Central memory CD8-positive, alpha-beta T cell (primary cell): ENCODE measurements at regions not wholly inside any gene's neighbourhood (a gene's known extent, or its start where the extent isn't known, plus 50 kb on each side); places are given as distances from the start of the nearest gene placed in this dataset.
"Not testable (repeated sequence)": the region's sequence is repeated elsewhere in the genome, so short reads cannot be mapped to it uniquely, and the experiment has no call there.

ENCODE experiments used
- ATAC-seq: fragments of 150-1000 bp; cut with Tn5 transposase; replicated peaks from 2 replicates; pipeline ENCODE4 v1.10.0; 2022; ENCODE audit warnings: mild to moderate bottlenecking, moderate FRiP score, moderate number of reproducible peaks; ENCODE audit not compliant: poor library complexity, severe bottlenecking; ENCODE audit errors: extremely low read depth
- DNase-seq, 2 donors: peaks; one replicate each; pipeline ENCODE4 v3.0.0; 2021; ENCODE audit warnings: low spot score in 2 of 2
- H3K27ac Mint-ChIP-seq: one replicate; pipeline ENCODE4 v1.8.0; 2022; ENCODE audit warnings: low read depth, mild to moderate bottlenecking, moderate library complexity, mixed read lengths
- H3K27me3 Mint-ChIP-seq: one replicate; pipeline ENCODE4 v1.8.0; 2022; ENCODE audit warnings: mixed read lengths
- H3K36me3 Mint-ChIP-seq: one replicate; pipeline ENCODE4 v1.8.0; 2022; ENCODE audit warnings: mild to moderate bottlenecking, moderate library complexity, mixed read lengths; ENCODE audit not compliant: insufficient read depth
- H3K4me1 Mint-ChIP-seq: one replicate; pipeline ENCODE4 v1.8.0; 2022; ENCODE audit warnings: mixed read lengths
- H3K4me3 Mint-ChIP-seq: one replicate; pipeline ENCODE4 v1.8.0; 2022; ENCODE audit warnings: mild to moderate bottlenecking, moderate library complexity, mixed read lengths
- H3K9me3 Mint-ChIP-seq: one replicate; pipeline ENCODE4 v1.8.0; 2022; ENCODE audit warnings: mixed read lengths

- Mint-ChIP-seq H3K27ac (peak overlapping the region; percentile 95), H3K4me3 (peak overlapping the region; percentile 91), H3K4me1 (peaks cover 65% of the 10 kb centered on the region), H3K36me3 (peaks cover 10% of the 10 kb centered on the region)
- H3K9me3 Mint-ChIP-seq, DNase-seq, H3K27me3 Mint-ChIP-seq, ATAC-seq: not testable (repeated sequence)
Measured at GRCh38 chr5:119299242-119299614, 56.6 kb upstream of the TNFAIP8 start.

DNA sequence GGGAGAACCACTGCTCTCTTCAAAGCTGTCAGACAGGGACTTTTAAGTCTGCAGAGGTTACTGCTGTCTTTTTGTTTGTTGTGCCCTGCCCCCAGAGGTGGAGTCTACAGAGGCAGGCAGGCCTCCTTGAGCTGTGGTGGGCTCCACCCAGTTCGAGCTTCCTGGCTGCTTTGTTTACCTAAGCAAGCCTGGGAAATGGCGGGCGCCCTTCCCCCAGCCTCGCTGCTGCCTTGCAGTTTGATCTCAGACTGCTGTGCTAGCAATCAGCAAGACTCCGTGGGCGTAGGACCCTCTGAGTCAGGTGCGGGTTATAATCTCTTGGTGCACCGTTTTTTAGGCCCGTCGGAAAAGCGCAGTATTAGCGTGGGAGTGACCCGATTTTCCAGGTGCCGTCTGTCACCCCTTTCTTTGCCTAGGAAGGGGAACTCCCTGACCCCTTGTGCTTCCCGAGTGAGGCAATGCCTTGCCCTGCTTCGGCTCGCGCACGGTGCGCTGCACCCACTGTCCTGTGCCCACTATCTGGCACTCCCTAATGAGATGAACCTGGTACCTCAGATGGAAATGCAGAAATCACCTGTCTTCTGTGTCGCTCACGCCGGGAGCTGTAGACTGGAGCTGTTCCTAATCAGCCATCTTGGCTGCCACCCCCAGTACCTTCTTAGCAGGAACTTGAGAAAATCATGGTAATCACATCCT, 56.1 kb upstream of the TNFAIP8 start:
- peak overlapping the region; percentile 95 for H3K27ac Mint-ChIP-seq
- not testable (repeated sequence) for H3K27me3 Mint-ChIP-seq, H3K9me3 Mint-ChIP-seq
- H3K4me1 Mint-ChIP-seq, result peaks cover 64% of the 10 kb centered on the region
- ATAC-seq, result peak; percentile 55
- DNase-seq, result peak; percentile 55 to 83
- H3K4me3 Mint-ChIP-seq, result peak overlapping the region; percentile 91
- H3K36me3 Mint-ChIP-seq, result peaks cover 10% of the 10 kb centered on the region

GRCh38 chr5:119300311-119300670, 55.5 kb upstream of the TNFAIP8 start:
- Mint-ChIP-seq H3K4me1 (peaks cover 64% of the 10 kb centered on the region), H3K27ac (peak overlapping the region; percentile 95), H3K36me3 (peaks cover 10% of the 10 kb centered on the region), H3K4me3 (peak overlapping the region; percentile 91), H3K27me3 (no peaks in the 10 kb centered on the region), H3K9me3 (no peaks in the 10 kb centered on the region)
- no peak for DNase-seq
- no peak for ATAC-seq

GRCh38 chr5:119301210-119301609, 54.6 kb upstream of the TNFAIP8 start:
- DNase-seq (no peak), ATAC-seq (no peak)
- peaks cover 73% of the 10 kb centered on the region for H3K4me1 Mint-ChIP-seq
- H3K27ac Mint-ChIP-seq, result peak overlapping the region; percentile 95
- H3K9me3 Mint-ChIP-seq, result no peaks in the 10 kb centered on the region
- H3K4me3 Mint-ChIP-seq, result peak overlapping the region; percentile 91
- H3K36me3 Mint-ChIP-seq, result peaks cover 10% of the 10 kb centered on the region
- no peaks in the 10 kb centered on the region for H3K27me3 Mint-ChIP-seq

DNA sequence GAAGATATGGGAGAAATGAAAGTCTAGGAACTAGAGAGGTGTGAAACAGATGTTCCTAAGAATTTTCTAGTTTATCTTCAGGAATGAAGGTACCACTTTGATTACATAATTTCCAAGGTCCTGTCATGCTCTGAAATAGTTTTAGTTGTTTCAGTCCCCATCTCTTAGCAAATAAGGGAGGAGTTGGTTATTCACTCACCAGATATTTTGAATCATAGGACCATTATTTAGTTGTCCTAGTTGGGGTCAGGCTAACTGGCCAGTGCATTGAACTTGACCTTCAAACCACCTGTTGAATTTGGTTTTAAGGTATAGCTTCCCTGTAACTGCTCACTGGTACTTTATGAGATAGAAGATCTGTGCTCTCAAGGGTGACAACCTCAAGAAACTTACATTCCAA, 53.9 kb upstream of the TNFAIP8 start:
- H3K4me3 Mint-ChIP-seq, result no peak overlapping the region
- no peaks in the 10 kb centered on the region for H3K9me3 Mint-ChIP-seq
- H3K27me3 Mint-ChIP-seq, result no peaks in the 10 kb centered on the region
- peaks cover 10% of the 10 kb centered on the region for H3K36me3 Mint-ChIP-seq
- H3K27ac Mint-ChIP-seq, result peak overlapping the region; percentile 83
- no peak for DNase-seq
- no peak for ATAC-seq
- peaks cover 74% of the 10 kb centered on the region for H3K4me1 Mint-ChIP-seq

GRCh38 chr5:119302449-119302848, 53.4 kb upstream of the TNFAIP8 start:
- peaks cover 71% of the 10 kb centered on the region for H3K4me1 Mint-ChIP-seq

DNA sequence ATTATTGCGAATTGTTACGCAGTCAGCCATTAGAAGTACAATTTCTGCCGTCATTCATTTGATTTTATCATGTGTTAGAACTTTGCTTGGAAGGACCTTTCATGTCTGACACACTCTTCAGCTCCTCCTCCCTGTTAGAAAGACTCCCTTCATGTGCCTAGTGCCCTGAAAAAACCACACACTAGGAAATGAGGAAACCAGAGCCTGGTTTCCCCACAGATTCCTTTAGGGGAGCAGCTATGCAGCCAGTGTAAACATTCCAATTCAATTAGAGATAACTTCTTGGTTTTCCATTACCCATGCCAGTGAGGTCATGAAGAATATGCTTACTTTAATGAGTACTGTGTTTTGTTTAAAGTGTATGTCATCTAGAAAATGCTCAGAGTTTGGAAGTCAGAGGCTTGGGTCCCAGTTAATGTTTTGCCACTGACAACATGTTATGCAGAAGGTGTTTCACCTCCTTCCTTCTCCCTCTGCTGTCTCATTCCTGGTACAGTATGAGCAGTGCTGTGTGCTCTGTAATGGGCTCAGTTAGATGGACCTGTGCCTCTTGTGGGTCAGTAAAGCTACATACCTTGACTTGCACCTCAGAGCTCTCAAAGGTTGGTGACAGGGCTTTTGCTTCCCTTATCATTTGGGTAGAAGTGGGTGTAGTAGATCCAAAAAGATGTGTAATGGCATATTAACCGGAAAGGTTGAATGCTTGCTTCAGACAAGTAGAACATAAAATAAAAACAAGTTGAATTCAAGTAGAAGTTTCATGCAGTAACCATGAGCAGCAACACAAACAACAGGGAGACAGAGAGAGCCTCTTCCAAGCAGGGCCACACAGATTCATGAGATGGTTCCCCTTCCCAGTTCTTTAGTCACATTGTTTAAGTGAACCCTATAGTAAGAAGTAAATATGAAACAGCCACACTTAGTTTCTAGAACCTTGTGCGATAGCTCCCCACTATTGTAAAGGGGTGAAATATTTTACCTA, 52.6 kb upstream of the TNFAIP8 start:
- H3K4me3 Mint-ChIP-seq, result peak overlapping the region; percentile 42
- H3K27me3 Mint-ChIP-seq, result no peaks in the 10 kb centered on the region
- H3K27ac Mint-ChIP-seq, result peak overlapping the region; percentile 83
- peaks cover 9% of the 10 kb centered on the region for H3K36me3 Mint-ChIP-seq
- ATAC-seq (no peak), DNase-seq (no peak)
- peaks cover 74% of the 10 kb centered on the region for H3K4me1 Mint-ChIP-seq
- no peaks in the 10 kb centered on the region for H3K9me3 Mint-ChIP-seq

More at GRCh38 chr5:119302449-119302848, 53.4 kb upstream of the TNFAIP8 start:
- Mint-ChIP-seq H3K9me3 (no peaks in the 10 kb centered on the region), H3K27me3 (no peaks in the 10 kb centered on the region), H3K27ac (peak overlapping the region; percentile 83), H3K4me3 (peak overlapping the region; percentile 42), H3K36me3 (peaks cover 9% of the 10 kb centered on the region)
- DNase-seq (no peak), ATAC-seq (no peak)

DNA sequence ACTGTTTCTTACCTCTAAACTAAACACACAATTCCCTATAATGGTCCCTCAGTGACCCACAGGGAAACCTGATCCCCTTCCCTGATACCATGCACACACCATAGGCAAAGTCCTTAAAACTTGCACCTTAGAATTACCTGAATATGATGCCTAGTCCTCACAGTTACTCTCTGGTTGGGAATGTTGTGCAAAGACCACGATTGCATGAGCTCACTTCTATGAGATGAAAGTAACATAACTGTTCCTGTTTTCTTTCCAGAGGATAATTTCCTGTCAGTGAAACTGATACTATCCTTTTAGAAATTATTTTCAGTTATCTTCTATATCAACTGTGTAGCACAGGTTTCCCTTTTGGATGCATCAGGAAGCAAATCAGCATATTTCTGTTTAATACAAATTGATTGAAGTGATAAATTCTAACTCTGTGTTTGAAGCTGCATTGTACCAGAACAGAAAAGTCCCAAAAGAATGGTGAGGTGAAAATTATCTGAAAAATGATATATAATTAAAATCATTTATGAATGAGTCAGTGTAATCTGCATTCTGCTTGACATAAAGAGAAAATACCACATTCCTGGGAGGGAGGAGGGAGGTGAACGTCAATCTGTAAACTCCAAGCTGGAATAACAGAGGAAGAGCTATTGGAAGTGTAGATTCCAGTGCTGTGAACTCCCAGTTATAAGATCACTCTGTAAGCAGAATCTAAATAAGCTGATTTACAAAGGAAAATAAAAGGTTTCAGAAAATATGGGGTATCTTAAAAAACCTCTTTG, 51.2 kb upstream of the TNFAIP8 start:
- H3K4me3 Mint-ChIP-seq, result peak overlapping the region; percentile 25
- no peaks in the 10 kb centered on the region for H3K27me3 Mint-ChIP-seq
- DNase-seq, result no peak
- peak overlapping the region; percentile 91 for H3K27ac Mint-ChIP-seq
- H3K36me3 Mint-ChIP-seq, result peaks cover 16% of the 10 kb centered on the region
- no peak for ATAC-seq
- H3K4me1 Mint-ChIP-seq, result peaks cover 80% of the 10 kb centered on the region
- H3K9me3 Mint-ChIP-seq, result no peaks in the 10 kb centered on the region
